CD14-positive monocyte (primary cell): ENCODE measurements at regions not wholly inside any gene's neighbourhood (a gene's known extent, or its start where the extent isn't known, plus 50 kb on each side); places are given as distances from the start of the nearest gene placed in this dataset.

ENCODE experiments used
- DNase-seq, 3 donors: peaks; one replicate each; pipeline ENCODE4 v3.0.0-alpha.2; 2011 to 2022
- H2AFZ ChIP-seq: 2 replicates; pipeline ENCODE4 v1.6.0; 2012; ENCODE audit warnings: mild to moderate bottlenecking, low read depth, low read length, inconsistent platforms; ENCODE audit not compliant: insufficient read depth, poor library complexity, severe bottlenecking
- H3K27ac ChIP-seq, 2 donors: 1 replicate in 1 of 2; 2 replicates in 1 of 2; pipeline ENCODE4 v1.5.1; 2012 to 2013; ENCODE audit warnings: low read length in 2 of 2, control low read depth in 1 of 2, inconsistent platforms in 1 of 2, low read depth in 1 of 2, mild to moderate bottlenecking in 1 of 2
- H3K27me3 ChIP-seq, 2 donors: one replicate each; pipeline versions ENCODE4 v1.6.0 to v1.6.1; 2011 to 2013; ENCODE audit warnings: low read length in 2 of 2; ENCODE audit not compliant: control insufficient read depth in 2 of 2, insufficient read depth in 2 of 2
- H3K36me3 ChIP-seq, 2 donors: replicated peaks in 1 of 2; 1 replicate in 1 of 2; 2 replicates in 1 of 2; pipeline versions ENCODE4 v1.5.1 to v1.6.1; 2012 to 2013; ENCODE audit warnings: low read length in 2 of 2, control low read depth in 1 of 2, inconsistent platforms in 1 of 2, mild to moderate bottlenecking in 1 of 2; ENCODE audit not compliant: insufficient read depth in 2 of 2, control insufficient read depth in 1 of 2
- H3K4me1 ChIP-seq, 2 donors: 1 replicate in 1 of 2; 2 replicates in 1 of 2; pipeline versions ENCODE4 v1.5.1 to v1.6.1; 2012 to 2013; ENCODE audit warnings: low read length in 2 of 2, control low read depth in 1 of 2, inconsistent platforms in 1 of 2, mild to moderate bottlenecking in 1 of 2, moderate library complexity in 1 of 2; ENCODE audit not compliant: insufficient read depth in 2 of 2, control insufficient read depth in 1 of 2
- H3K4me2 ChIP-seq: replicated peaks from 2 replicates; pipeline ENCODE3; 2012; ENCODE audit warnings: low read length, moderate library complexity, mild to moderate bottlenecking; ENCODE audit not compliant: poor library complexity, severe bottlenecking; ENCODE audit errors: extremely low read depth
- H3K4me3 ChIP-seq, 3 experiments: fragments of 200-600 bp in 1 of 3; sonication (generic) in 1 of 3; replicated peaks in 1 of 3; 1 replicate in 2 of 3; 2 replicates in 1 of 3; pipeline ENCODE4 v1.5.1; 2011 to 2013; ENCODE audit warnings: low read length in 3 of 3, mild to moderate bottlenecking in 3 of 3, control low read depth in 2 of 3, low read depth in 2 of 3, inconsistent platforms in 1 of 3, moderate library complexity in 1 of 3
- H3K79me2 ChIP-seq: 2 replicates; pipeline ENCODE4 v1.6.0; 2012; ENCODE audit warnings: mild to moderate bottlenecking, control low read depth, inconsistent platforms, low read length, moderate library complexity; ENCODE audit not compliant: insufficient read depth
- H3K9ac ChIP-seq: 2 replicates; pipeline ENCODE4 v1.6.0; 2017; ENCODE audit warnings: low read length, mild to moderate bottlenecking; ENCODE audit not compliant: insufficient read depth, poor library complexity, severe bottlenecking
- H3K9me3 ChIP-seq, 2 donors: replicated peaks in 1 of 2; 1 replicate in 1 of 2; 2 replicates in 1 of 2; pipeline versions ENCODE4 v1.5.1 to v1.6.1; 2012 to 2013; ENCODE audit warnings: low read length in 2 of 2, control low read depth in 1 of 2; ENCODE audit not compliant: control insufficient read depth in 1 of 2, insufficient read depth in 1 of 2
- H4K20me1 ChIP-seq: 2 replicates; pipeline ENCODE4 v1.6.0; 2012; ENCODE audit warnings: mild to moderate bottlenecking, low read length, control low read depth, moderate library complexity; ENCODE audit not compliant: insufficient read depth
- H3K27ac Mint-ChIP-seq, 7 donors: one replicate each; pipeline ENCODE4 v1.8.0; 2020; ENCODE audit warnings: mild to moderate bottlenecking in 7 of 7, mixed read lengths in 7 of 7, moderate library complexity in 6 of 7, inconsistent platforms in 2 of 7
- H3K27me3 Mint-ChIP-seq, 3 donors: one replicate each; pipeline ENCODE4 v1.8.0; 2021 to 2022; ENCODE audit warnings: low read depth in 3 of 3, mild to moderate bottlenecking in 3 of 3, mixed read lengths in 3 of 3, moderate library complexity in 3 of 3, inconsistent platforms in 1 of 3
- H3K36me3 Mint-ChIP-seq, 2 donors: one replicate each; pipeline ENCODE4 v1.8.0; 2020; ENCODE audit warnings: mixed read lengths in 2 of 2, inconsistent platforms in 1 of 2, mild to moderate bottlenecking in 1 of 2
- H3K4me1 Mint-ChIP-seq: one replicate; pipeline ENCODE4 v1.8.0; 2020; ENCODE audit warnings: mild to moderate bottlenecking, mixed read lengths
- H3K4me3 Mint-ChIP-seq, 2 donors: one replicate each; pipeline ENCODE4 v1.8.0; 2020; ENCODE audit warnings: mild to moderate bottlenecking in 2 of 2, mixed read lengths in 2 of 2, moderate library complexity in 1 of 2
- H3K9me3 Mint-ChIP-seq, 7 donors: one replicate each; pipeline ENCODE4 v1.8.0; 2020 to 2022; ENCODE audit warnings: mixed read lengths in 7 of 7, mild to moderate bottlenecking in 6 of 7, moderate library complexity in 6 of 7, inconsistent platforms in 2 of 7
- CTCF ChIP-seq: fragments of 200-600 bp; IDR thresholded peaks from one replicate; pipeline ENCODE4 v1.8.0; 2022; ENCODE audit warnings: antibody characterized with exemption, mild to moderate bottlenecking
- WGBS: methylation state at CpG from one replicate; pipeline ENCODE4 v1.1.5; 2013; ENCODE audit warnings: missing lambda C conversion rate; ENCODE audit not compliant: insufficient coverage; 5-methylcytosine and 5-hydroxymethylcytosine counted together
- intact Hi-C, 2 donors: fragments of 100-400 bp; cut with micrococcal nuclease; formaldehyde crosslinking; loops; one replicate each; pipeline versions ENCODE4 v1.15.0 to v1.15.1; 2023

- no peaks in the 10 kb centered on the region for H3K36me3 Mint-ChIP-seq
- H3K27ac Mint-ChIP-seq, result no peak overlapping the region
- Histone ChIP-seq H3K79me2 (no peaks in the 10 kb centered on the region), H3K9ac (no peak overlapping the region), H3K4me2 (no peak overlapping the region), H3K36me3 (no peaks in the 10 kb centered on the region), H3K4me3 (no peak overlapping the region), H3K9me3 (no peaks in the 10 kb centered on the region), H3K27ac (no peak overlapping the region), H2AFZ (no peak overlapping the region), H3K4me1 (no peaks in the 10 kb centered on the region), H3K27me3 (no peaks in the 10 kb centered on the region), H4K20me1 (no peaks in the 10 kb centered on the region)
- TF ChIP-seq CTCF, result no peak
- intact Hi-C loops, result no loop called here
- WGBS, result 0% methylated on average over 1 of the region's 1 CpG
- DNase-seq, result no peak
- H3K27me3 Mint-ChIP-seq, result no peaks in the 10 kb centered on the region
- no peak overlapping the region for H3K4me3 Mint-ChIP-seq
- H3K9me3 Mint-ChIP-seq, result no peaks in the 10 kb centered on the region
- H3K4me1 Mint-ChIP-seq, result no peaks in the 10 kb centered on the region
Observed at GRCh38 chr6:134816300-134816699, 133.6 kb downstream of the ALDH8A1 start.

- H3K4me3 Mint-ChIP-seq, result no peak overlapping the region
- peaks cover 2 to 5% (median 3%) of the 10 kb centered on the region in 3 donors for H3K27me3 Mint-ChIP-seq
- no peaks in the 10 kb centered on the region for H3K9me3 ChIP-seq
- H3K4me3 ChIP-seq, result no peak overlapping the region
- no peak overlapping the region for H3K4me2 ChIP-seq
- H3K36me3 ChIP-seq, result no peaks in the 10 kb centered on the region
- no peak overlapping the region for H3K9ac ChIP-seq
- no peaks in the 10 kb centered on the region for H3K36me3 Mint-ChIP-seq
- no peaks in the 10 kb centered on the region for H3K4me1 ChIP-seq
- no peak overlapping the region for H2AFZ ChIP-seq
- intact Hi-C loops, result no loop called here
- H3K79me2 ChIP-seq, result no peaks in the 10 kb centered on the region
- H4K20me1 ChIP-seq, result no peaks in the 10 kb centered on the region
- H3K27me3 ChIP-seq, result no peaks in the 10 kb centered on the region
- H3K4me1 Mint-ChIP-seq, result no peaks in the 10 kb centered on the region
- H3K27ac ChIP-seq, result no peak overlapping the region
- 42% methylated on average over 1 of the region's 4 CpGs for WGBS
- no peak for DNase-seq
- TF ChIP-seq CTCF, result no peak
- no peaks in the 10 kb centered on the region for H3K9me3 Mint-ChIP-seq
- no peak overlapping the region for H3K27ac Mint-ChIP-seq
Observed at GRCh38 chr6:134814076-134814695, 135.7 kb downstream of the ALDH8A1 start.
